ENCODE measurements at regions not wholly inside any gene's neighbourhood (a gene's known extent, or its start where the extent isn't known, plus 50 kb on each side); places are given as distances from the start of the nearest gene placed in this dataset.

DNA sequence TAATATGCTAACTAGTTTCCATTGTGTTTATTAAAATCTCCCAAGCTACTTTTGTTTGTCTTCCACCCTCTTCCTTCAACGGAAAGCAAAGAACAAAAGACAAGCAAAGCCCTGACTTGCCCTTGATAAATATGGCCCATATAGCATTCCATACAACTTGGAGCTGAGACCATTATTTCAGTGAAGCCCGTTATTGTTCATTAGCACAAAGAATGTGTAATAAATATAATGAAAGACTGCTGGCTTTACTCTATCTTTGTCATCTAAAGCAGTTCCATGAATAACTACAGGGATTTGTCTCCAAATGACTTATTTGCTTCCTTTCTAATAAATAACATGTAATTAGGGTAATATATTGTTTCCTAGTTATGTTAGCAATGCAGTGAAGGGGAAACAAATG is 270.7 kb upstream of the TLE4 start:
- peaks cover 0 to 3% (median 0%) of the 10 kb centered on the region in 7 donors for H3K9me3 Mint-ChIP-seq
- H3K27ac Mint-ChIP-seq, result no peak overlapping the region
- Histone ChIP-seq H2AFZ (ENCODE audit: insufficient read depth, low read depth, low read length, poor library complexity, severe bottlenecking) (no peak overlapping the region), H4K20me1 (ENCODE audit: insufficient read depth, low read length) (no peaks in the 10 kb centered on the region), H3K79me2 (ENCODE audit: insufficient read depth, low read length) (no peaks in the 10 kb centered on the region), H3K27me3 (ENCODE audit: control insufficient read depth in 2 of 2, insufficient read depth in 2 of 2, low read length in 2 of 2) (no peaks in the 10 kb centered on the region), H3K9ac (ENCODE audit: insufficient read depth, low read length, poor library complexity, severe bottlenecking) (no peak overlapping the region), H3K9me3 (replicated peaks in 1 of 2; ENCODE audit: control insufficient read depth in 1 of 2, insufficient read depth in 1 of 2, low read length in 2 of 2) (no peaks in the 10 kb centered on the region), H3K4me3 (replicated peaks in 1 of 3; ENCODE audit: low read depth in 2 of 3, low read length in 3 of 3) (no peak overlapping the region), H3K36me3 (replicated peaks in 1 of 2; ENCODE audit: control insufficient read depth in 1 of 2, insufficient read depth in 2 of 2, low read length in 2 of 2) (no peaks in the 10 kb centered on the region), H3K4me2 (replicated peaks; ENCODE audit: extremely low read depth, low read length, poor library complexity, severe bottlenecking) (no peak overlapping the region), H3K4me1 (ENCODE audit: control insufficient read depth in 1 of 2, insufficient read depth in 2 of 2, low read length in 2 of 2) (no peaks in the 10 kb centered on the region), H3K27ac (ENCODE audit: low read depth in 1 of 2, low read length in 2 of 2) (no peak overlapping the region)
- DNase-seq, result no peak
- H3K4me1 Mint-ChIP-seq, result no peaks in the 10 kb centered on the region
- no peaks in the 10 kb centered on the region for H3K27me3 Mint-ChIP-seq (ENCODE audit: low read depth in 3 of 3)
- TF ChIP-seq, protein P1, sequence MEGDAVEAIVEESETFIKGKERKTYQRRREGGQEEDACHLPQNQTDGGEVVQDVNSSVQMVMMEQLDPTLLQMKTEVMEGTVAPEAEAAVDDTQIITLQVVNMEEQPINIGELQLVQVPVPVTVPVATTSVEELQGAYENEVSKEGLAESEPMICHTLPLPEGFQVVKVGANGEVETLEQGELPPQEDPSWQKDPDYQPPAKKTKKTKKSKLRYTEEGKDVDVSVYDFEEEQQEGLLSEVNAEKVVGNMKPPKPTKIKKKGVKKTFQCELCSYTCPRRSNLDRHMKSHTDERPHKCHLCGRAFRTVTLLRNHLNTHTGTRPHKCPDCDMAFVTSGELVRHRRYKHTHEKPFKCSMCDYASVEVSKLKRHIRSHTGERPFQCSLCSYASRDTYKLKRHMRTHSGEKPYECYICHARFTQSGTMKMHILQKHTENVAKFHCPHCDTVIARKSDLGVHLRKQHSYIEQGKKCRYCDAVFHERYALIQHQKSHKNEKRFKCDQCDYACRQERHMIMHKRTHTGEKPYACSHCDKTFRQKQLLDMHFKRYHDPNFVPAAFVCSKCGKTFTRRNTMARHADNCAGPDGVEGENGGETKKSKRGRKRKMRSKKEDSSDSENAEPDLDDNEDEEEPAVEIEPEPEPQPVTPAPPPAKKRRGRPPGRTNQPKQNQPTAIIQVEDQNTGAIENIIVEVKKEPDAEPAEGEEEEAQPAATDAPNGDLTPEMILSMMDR (IDR thresholded peaks at IDR 0.05), result no peak
- WGBS (ENCODE audit: insufficient coverage), result 100% methylated on average over 1 of the region's 2 CpGs
- intact Hi-C loops (cut with micrococcal nuclease), result no loop called here
- H3K36me3 Mint-ChIP-seq, result no peaks in the 10 kb centered on the region
- no peak overlapping the region for H3K4me3 Mint-ChIP-seq

DNA sequence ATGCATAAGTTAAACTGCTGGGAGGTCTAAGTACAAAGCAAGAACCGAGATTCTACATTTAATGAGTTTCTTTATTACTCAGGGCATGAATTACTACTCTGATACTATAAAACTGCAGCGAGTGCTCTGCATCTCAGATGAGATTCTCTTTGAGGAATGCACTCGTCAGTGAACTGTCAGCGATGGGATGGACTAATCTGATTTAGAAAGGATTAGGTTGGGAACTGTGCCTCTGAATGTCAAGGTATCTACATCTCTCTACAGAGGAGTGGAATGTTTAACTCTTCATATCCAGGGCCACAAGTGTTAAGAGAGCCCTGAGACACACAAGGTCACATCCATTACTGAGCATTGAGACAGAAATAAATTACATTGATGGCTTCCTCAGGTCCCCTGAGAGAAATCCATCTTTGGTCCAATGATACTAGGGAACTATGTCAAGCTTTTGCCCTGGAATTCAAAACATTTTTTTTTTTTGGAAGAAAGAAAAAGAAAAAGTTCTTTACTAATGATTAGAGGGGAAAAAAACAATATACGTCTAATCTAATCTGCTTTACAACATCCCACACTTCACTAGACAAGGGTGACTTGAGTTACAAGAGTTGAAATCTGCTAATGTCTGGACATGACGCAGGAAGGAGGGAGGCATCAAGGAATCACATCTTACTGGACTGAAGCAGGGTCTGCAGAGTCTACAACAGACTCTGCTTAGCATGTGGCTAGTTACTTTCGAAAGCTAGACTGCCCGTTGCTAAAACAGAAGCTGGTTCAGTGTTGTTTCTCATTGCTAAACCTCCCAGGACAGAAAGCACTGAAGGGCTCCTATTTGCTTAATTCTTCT is 270.0 kb upstream of the TLE4 start:
- H3K27me3 ChIP-seq (ENCODE audit: control insufficient read depth in 2 of 2, insufficient read depth in 2 of 2, low read length in 2 of 2), result no peaks in the 10 kb centered on the region
- H3K4me2 ChIP-seq (replicated peaks; ENCODE audit: extremely low read depth, low read length, poor library complexity, severe bottlenecking), result no peak overlapping the region
- DNase-seq, result no peak
- Mint-ChIP-seq H3K4me1 (no peaks in the 10 kb centered on the region), H3K36me3 (no peaks in the 10 kb centered on the region), H3K9me3 (peaks cover 0 to 3% (median 0%) of the 10 kb centered on the region in 7 donors), H3K27ac (no peak overlapping the region), H3K27me3 (ENCODE audit: low read depth in 3 of 3) (no peaks in the 10 kb centered on the region), H3K4me3 (no peak overlapping the region)
- H2AFZ ChIP-seq (ENCODE audit: insufficient read depth, low read depth, low read length, poor library complexity, severe bottlenecking), result no peak overlapping the region
- H3K4me1 ChIP-seq (ENCODE audit: control insufficient read depth in 1 of 2, insufficient read depth in 2 of 2, low read length in 2 of 2), result no peaks in the 10 kb centered on the region
- no peaks in the 10 kb centered on the region for H3K36me3 ChIP-seq (replicated peaks in 1 of 2; ENCODE audit: control insufficient read depth in 1 of 2, insufficient read depth in 2 of 2, low read length in 2 of 2)
- no peak overlapping the region for H3K27ac ChIP-seq (ENCODE audit: low read depth in 1 of 2, low read length in 2 of 2)
- no peaks in the 10 kb centered on the region for H3K79me2 ChIP-seq (ENCODE audit: insufficient read depth, low read length)
- no peak overlapping the region for H3K4me3 ChIP-seq (replicated peaks in 1 of 3; ENCODE audit: low read depth in 2 of 3, low read length in 3 of 3)
- no peak overlapping the region for H3K9ac ChIP-seq (ENCODE audit: insufficient read depth, low read length, poor library complexity, severe bottlenecking)
- TF ChIP-seq, protein P1 (IDR thresholded peaks at IDR 0.05), result no peak
- no peaks in the 10 kb centered on the region for H4K20me1 ChIP-seq (ENCODE audit: insufficient read depth, low read length)
- intact Hi-C loops (cut with micrococcal nuclease), result no loop called here
- H3K9me3 ChIP-seq (replicated peaks in 1 of 2; ENCODE audit: control insufficient read depth in 1 of 2, insufficient read depth in 1 of 2, low read length in 2 of 2), result no peaks in the 10 kb centered on the region
- WGBS (ENCODE audit: insufficient coverage), result 100% methylated on average over 1 of the region's 8 CpGs

All from CD14-positive monocyte (primary cell).